ENCODE measurements at regions not wholly inside any gene's neighbourhood (a gene's known extent, or its start where the extent isn't known, plus 50 kb on each side); places are given as distances from the start of the nearest gene placed in this dataset.

DNA sequence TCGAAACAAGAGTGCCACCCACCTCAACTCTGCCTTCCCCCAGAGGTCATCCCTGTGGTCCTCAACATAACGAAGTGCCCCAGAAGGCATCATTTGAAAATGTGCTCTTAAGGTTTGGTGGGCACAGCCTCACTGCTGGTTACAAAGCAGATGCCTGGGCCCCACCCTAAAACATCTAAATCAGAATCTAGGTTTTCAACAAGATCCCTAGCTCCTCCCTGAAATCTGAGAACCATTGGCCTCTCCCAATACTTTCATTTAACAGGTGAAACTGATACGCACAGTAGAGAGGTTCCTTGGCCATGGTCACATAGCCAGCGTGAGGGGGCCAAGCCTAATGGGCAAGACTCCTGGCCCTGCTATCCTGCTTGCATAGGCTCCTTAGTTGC, 376.2 kb upstream of the CLINT1 start (continued):
- TF ChIP-seq, protein P1, sequence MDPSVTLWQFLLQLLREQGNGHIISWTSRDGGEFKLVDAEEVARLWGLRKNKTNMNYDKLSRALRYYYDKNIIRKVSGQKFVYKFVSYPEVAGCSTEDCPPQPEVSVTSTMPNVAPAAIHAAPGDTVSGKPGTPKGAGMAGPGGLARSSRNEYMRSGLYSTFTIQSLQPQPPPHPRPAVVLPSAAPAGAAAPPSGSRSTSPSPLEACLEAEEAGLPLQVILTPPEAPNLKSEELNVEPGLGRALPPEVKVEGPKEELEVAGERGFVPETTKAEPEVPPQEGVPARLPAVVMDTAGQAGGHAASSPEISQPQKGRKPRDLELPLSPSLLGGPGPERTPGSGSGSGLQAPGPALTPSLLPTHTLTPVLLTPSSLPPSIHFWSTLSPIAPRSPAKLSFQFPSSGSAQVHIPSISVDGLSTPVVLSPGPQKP (IDR thresholded peaks at IDR 0.05; ENCODE audit: low read depth, low read length): no peak
- TF ChIP-seq TAF1 (IDR thresholded peaks at IDR 0.05; ENCODE audit: borderline replicate concordance, low read depth, low read length) (no peak), CREM (IDR thresholded peaks at IDR 0.05; ENCODE audit: low read depth) (no peak), NFIC (IDR thresholded peaks at IDR 0.05; ENCODE audit: low read depth, low read length) (no peak)

DNA sequence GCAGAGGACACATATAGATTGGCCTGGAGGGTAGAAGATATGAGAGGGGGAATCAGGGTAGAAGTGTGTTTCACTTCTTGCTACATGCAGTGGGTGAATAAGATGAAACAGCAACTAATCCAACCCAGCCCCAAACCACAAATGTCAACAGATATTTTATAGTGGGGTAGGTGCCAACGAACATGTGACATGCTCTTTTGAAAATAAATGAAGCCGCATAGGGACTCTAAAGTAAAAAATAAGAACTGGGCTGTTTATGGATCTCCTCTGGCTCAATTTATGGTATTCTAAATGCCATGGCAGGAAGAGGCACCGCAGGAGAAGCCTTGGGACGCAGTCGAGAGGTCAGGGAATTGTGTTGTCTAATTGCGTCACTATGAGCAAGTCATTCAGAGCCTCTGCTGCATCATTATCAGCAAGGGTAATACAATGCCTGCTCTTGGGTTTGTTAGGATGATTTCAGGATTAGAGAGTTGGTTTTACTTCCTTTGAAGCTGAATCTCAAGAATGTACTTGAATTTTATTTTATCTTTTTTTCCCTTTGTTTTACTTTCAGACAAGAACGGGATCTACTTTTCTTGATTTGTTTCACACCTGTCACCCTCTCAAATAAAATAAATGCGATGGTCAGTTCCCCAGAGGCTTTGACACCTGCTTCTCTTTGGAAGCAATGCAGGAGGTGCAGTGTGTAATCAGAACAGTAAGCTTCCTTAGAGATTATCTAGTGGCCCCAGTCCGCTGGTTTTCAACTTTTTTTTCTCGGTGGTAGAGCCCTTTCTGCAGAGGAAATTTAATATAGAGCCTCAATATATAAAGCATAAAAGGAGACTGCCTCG, 375.6 kb upstream of the CLINT1 start:
- Histone ChIP-seq H3K36me3 (ENCODE audit: control insufficient read depth in 2 of 2, insufficient read depth in 2 of 2, low read length in 1 of 2) (no peaks in the 10 kb centered on the region), H3K9ac (ENCODE audit: control insufficient read depth, insufficient read depth, low read length) (no peak overlapping the region), H3K79me2 (ENCODE audit: control insufficient read depth, insufficient read depth, low read length) (no peaks in the 10 kb centered on the region), H3K4me2 (ENCODE audit: control insufficient read depth, insufficient read depth) (no peak overlapping the region), H3K4me3 (no peak overlapping the region), H3K27me3 (replicated peaks in 1 of 2; ENCODE audit: control insufficient read depth in 2 of 2, insufficient read depth in 2 of 2, low read length in 1 of 2) (no peaks in the 10 kb centered on the region), H3K4me1 (ENCODE audit: control insufficient read depth, insufficient read depth, low read length) (no peaks in the 10 kb centered on the region), H2AFZ (ENCODE audit: control insufficient read depth, low read depth, low read length) (no peak overlapping the region), H3K27ac (ENCODE audit: control insufficient read depth, insufficient read depth) (no peak overlapping the region), H4K20me1 (ENCODE audit: control insufficient read depth, insufficient read depth) (no peaks in the 10 kb centered on the region), H3K9me3 (replicated peaks; ENCODE audit: control insufficient read depth, insufficient read depth, low read length) (no peaks in the 10 kb centered on the region; the same call in 2 of the 3 replicates)
- POLR2A ChIA-PET: interaction anchor here (0.6 kb wide), 1 partner anchor 15 kb away, joined by 3 read pairs; no protein-coding TSS in a partner anchor
- ATAC-seq (no peak), DNase-seq (ENCODE audit: low read depth, low spot score) (no peak), FAIRE-seq (no peak)
- CTCF ChIA-PET: interaction anchor here (0.7 kb wide), 1 partner anchor 21 kb away, joined by 3 read pairs; no protein-coding TSS in a partner anchor
- 22% methylated on average over 11 of the region's 11 CpGs for WGBS (ENCODE audit: insufficient coverage, insufficient replicate concordance, low lambda C conversion rate, missing lambda C conversion rate)
- intact Hi-C loops (cut with micrococcal nuclease; ENCODE audit: unreplicated experiment) (no loop called here), in situ Hi-C loops (cut with MboI) (no loop called here)
- SMC1A ChIA-PET (ENCODE audit: uncharacterized antibody, unreplicated experiment): interaction anchor here (0.6 to 0.7 kb wide), 2 partner anchors 223 to 709 kb away, joined by 3 read pairs; no protein-coding TSS in a partner anchor
- RAD21 ChIA-PET (ENCODE audit: unreplicated experiment): no interaction called here
- no TSS peak for BruUV-seq (replicated peaks)
- TF ChIP-seq RB1 (IDR thresholded peaks at IDR 0.05; ENCODE audit: borderline replicate concordance) (no peak), SRF (IDR thresholded peaks at IDR 0.05; ENCODE audit: low read depth in 2 of 2, low read length in 2 of 2) (no peak), CEBPZ (IDR thresholded peaks at IDR 0.05; ENCODE audit: low read depth, low read length) (no peak), TCF12 (IDR thresholded peaks at IDR 0.05; ENCODE audit: low read depth, low read length) (no peak), MAX (IDR thresholded peaks at IDR 0.05; ENCODE audit: low read depth, low read length) (no peak), ZSCAN29 (IDR thresholded peaks at IDR 0.05) (no peak), PBX3 (IDR thresholded peaks at IDR 0.05; ENCODE audit: insufficient replicate concordance, low read depth, low read length) (no peak), CBX5 (IDR thresholded peaks at IDR 0.05; ENCODE audit: low read depth) (no peak), MTA3 (IDR thresholded peaks at IDR 0.05; ENCODE audit: borderline replicate concordance, low read length) (no peak), BMI1 (IDR thresholded peaks at IDR 0.05; ENCODE audit: borderline replicate concordance) (no peak)
- TF ChIP-seq, protein P2, sequence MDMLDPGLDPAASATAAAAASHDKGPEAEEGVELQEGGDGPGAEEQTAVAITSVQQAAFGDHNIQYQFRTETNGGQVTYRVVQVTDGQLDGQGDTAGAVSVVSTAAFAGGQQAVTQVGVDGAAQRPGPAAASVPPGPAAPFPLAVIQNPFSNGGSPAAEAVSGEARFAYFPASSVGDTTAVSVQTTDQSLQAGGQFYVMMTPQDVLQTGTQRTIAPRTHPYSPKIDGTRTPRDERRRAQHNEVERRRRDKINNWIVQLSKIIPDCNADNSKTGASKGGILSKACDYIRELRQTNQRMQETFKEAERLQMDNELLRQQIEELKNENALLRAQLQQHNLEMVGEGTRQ (IDR thresholded peaks at IDR 0.05; ENCODE audit: borderline replicate concordance, low read depth, low read length): no peak
